GM19328 (cell line): ENCODE measurements at regions not wholly inside any gene's neighbourhood (a gene's known extent, or its start where the extent isn't known, plus 50 kb on each side); places are given as distances from the start of the nearest gene placed in this dataset.
A peak's percentile ranks its signal among the peaks of the same experiment; 100 is the strongest.
"Not testable (repeated sequence)": the region's sequence is repeated elsewhere in the genome, so short reads cannot be mapped to it uniquely, and the experiment has no call there.

ENCODE experiments used
- ATAC-seq: cut with Tn5 transposase; IDR thresholded peaks from one replicate; pipeline ENCODE4 v1.9.1; 2021; ENCODE audit warnings: mild to moderate bottlenecking, moderate library complexity; ENCODE audit not compliant: unreplicated experiment

GRCh38 chr12:34219046-34219770 lies 196.9 kb downstream of the ALG10 start:
- peak; percentile 16 for ATAC-seq

- not testable (repeated sequence) for ATAC-seq
Observed at GRCh38 chr12:34220079-34220478, 197.8 kb downstream of the ALG10 start.

GRCh38 chr12:34223640-34224039 lies 201.3 kb downstream of the ALG10 start:
- ATAC-seq = no peak

GRCh38 chr12:34226044-34226443 lies 203.7 kb downstream of the ALG10 start:
- ATAC-seq = not testable (repeated sequence)

- ATAC-seq = not testable (repeated sequence)
Observed at GRCh38 chr12:34228046-34228445, 205.8 kb downstream of the ALG10 start.

GRCh38 chr12:34229033-34229432 lies 206.7 kb downstream of the ALG10 start:
- ATAC-seq = not testable (repeated sequence)

GRCh38 chr12:34233618-34234017 lies 211.3 kb downstream of the ALG10 start:
- ATAC-seq = no peak

GRCh38 chr12:34236073-34236472 lies 213.8 kb downstream of the ALG10 start:
- no peak for ATAC-seq

- ATAC-seq = no peak
Observed at GRCh38 chr12:34244608-34245007, 222.3 kb downstream of the ALG10 start.

GRCh38 chr12:34249271-34249670 lies 227.0 kb downstream of the ALG10 start:
- ATAC-seq = no peak

GRCh38 chr12:34251879-34252278 lies 229.6 kb downstream of the ALG10 start:
- ATAC-seq = not testable (repeated sequence)

GRCh38 chr12:34253674-34254073 lies 231.4 kb downstream of the ALG10 start:
- ATAC-seq = no peak

GRCh38 chr12:34257093-34257492 lies 234.8 kb downstream of the ALG10 start:
- ATAC-seq = no peak

GRCh38 chr12:34262140-34262539 lies 239.8 kb downstream of the ALG10 start:
- not testable (repeated sequence) for ATAC-seq

- ATAC-seq = no peak
Observed at GRCh38 chr12:34264110-34264509, 241.8 kb downstream of the ALG10 start.

GRCh38 chr12:34273703-34274102 lies 251.4 kb downstream of the ALG10 start:
- not testable (repeated sequence) for ATAC-seq

- no peak for ATAC-seq
Observed at GRCh38 chr12:34275129-34275528, 252.8 kb downstream of the ALG10 start.

GRCh38 chr12:34286483-34286882 lies 264.2 kb downstream of the ALG10 start:
- ATAC-seq = no peak

- ATAC-seq = no peak
Observed at GRCh38 chr12:34286934-34287333, 264.6 kb downstream of the ALG10 start.

- ATAC-seq = no peak
Observed at GRCh38 chr12:34287437-34287836, 265.1 kb downstream of the ALG10 start.

- no peak for ATAC-seq
Observed at GRCh38 chr12:34287986-34288962, 266.0 kb downstream of the ALG10 start.

- no peak for ATAC-seq
Observed at GRCh38 chr12:34288963-34289345, 266.7 kb downstream of the ALG10 start.
